ENCODE measurements at regions not wholly inside any gene's neighbourhood (a gene's known extent, or its start where the extent isn't known, plus 50 kb on each side); places are given as distances from the start of the nearest gene placed in this dataset.

GRCh38 chr4:108493596-108493931 is 126.8 kb upstream of the RPL34 start:
- no peak overlapping the region for H3K4me3 ChIP-seq
- TF ChIP-seq CTCF (IDR thresholded peaks at IDR 0.05; ENCODE audit: borderline replicate concordance) = no peak
- H3K27me3 ChIP-seq (ENCODE audit: low read depth) = no peaks in the 10 kb centered on the region
- DNase-seq = no peak
- H3K27ac ChIP-seq (replicated peaks) = no peak overlapping the region
- intact Hi-C loops (cut with micrococcal nuclease) = no loop called here
- no peaks in the 10 kb centered on the region for H3K36me3 ChIP-seq
- H3K9me3 ChIP-seq (replicated peaks) = peaks cover 57% of the 10 kb centered on the region
- H3K4me1 ChIP-seq = no peaks in the 10 kb centered on the region

DNA sequence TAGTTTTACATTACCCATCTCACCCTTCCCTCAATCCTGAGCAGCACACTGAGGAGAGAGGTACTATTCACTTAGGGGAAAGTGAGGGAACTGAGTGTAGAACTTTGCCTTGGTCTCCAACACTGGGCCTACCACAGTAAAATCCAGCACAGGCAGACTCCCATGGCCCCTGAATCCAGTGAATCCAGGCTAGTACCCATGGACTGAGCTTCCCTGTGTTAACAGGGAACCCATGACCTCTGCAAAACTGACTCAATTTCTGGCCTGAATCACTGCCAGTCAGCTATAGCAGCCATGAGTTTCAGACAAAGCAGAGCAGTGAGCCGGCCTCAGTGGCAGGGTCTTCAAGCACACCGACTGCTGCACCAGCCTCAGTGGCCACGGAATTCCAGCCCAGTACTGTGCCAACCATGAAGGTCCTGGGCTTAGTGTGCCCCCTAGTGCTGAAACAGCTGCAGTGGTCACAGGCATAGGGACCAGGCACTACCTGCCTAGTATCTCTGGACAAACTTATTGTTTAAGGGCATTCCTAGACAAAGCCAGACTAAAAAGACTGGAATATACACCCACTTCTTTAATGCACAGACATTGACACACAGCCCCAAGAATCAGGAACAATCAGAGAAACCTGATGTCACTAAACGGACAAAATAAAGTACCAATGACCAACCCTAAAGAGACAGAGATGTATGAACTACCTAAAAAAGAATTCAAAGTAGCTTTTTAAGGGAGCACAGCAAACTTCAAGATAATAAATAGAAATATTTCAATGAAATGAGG is 127.4 kb upstream of the RPL34 start:
- no peaks in the 10 kb centered on the region for H3K36me3 ChIP-seq
- DNase-seq = no peak
- H3K9me3 ChIP-seq (replicated peaks) = peaks cover 54% of the 10 kb centered on the region
- H3K4me1 ChIP-seq = no peaks in the 10 kb centered on the region
- H3K4me3 ChIP-seq = no peak overlapping the region
- no peaks in the 10 kb centered on the region for H3K27me3 ChIP-seq (ENCODE audit: low read depth)
- no peak overlapping the region for H3K27ac ChIP-seq (replicated peaks)
- intact Hi-C loops (cut with micrococcal nuclease) = no loop called here
- TF ChIP-seq CTCF (IDR thresholded peaks at IDR 0.05; ENCODE audit: borderline replicate concordance) = peak; percentile 9

GRCh38 chr4:108488865-108489264 is 131.5 kb upstream of the RPL34 start:
- Histone ChIP-seq H3K4me3 (no peak overlapping the region), H3K27me3 (ENCODE audit: low read depth) (no peaks in the 10 kb centered on the region), H3K27ac (replicated peaks) (no peak overlapping the region), H3K4me1 (no peaks in the 10 kb centered on the region), H3K36me3 (no peaks in the 10 kb centered on the region), H3K9me3 (replicated peaks) (peaks cover 21% of the 10 kb centered on the region)
- TF ChIP-seq CTCF (IDR thresholded peaks at IDR 0.05; ENCODE audit: borderline replicate concordance) = no peak
- intact Hi-C loops (cut with micrococcal nuclease) = no loop called here
- DNase-seq = no peak

GRCh38 chr4:108486046-108486445 is 134.3 kb upstream of the RPL34 start:
- H3K9me3 ChIP-seq (replicated peaks) = no peaks in the 10 kb centered on the region
- no peak overlapping the region for H3K27ac ChIP-seq (replicated peaks)
- no peaks in the 10 kb centered on the region for H3K27me3 ChIP-seq (ENCODE audit: low read depth)
- DNase-seq = no peak
- H3K4me3 ChIP-seq = no peak overlapping the region
- H3K4me1 ChIP-seq = no peaks in the 10 kb centered on the region
- no peaks in the 10 kb centered on the region for H3K36me3 ChIP-seq
- TF ChIP-seq CTCF (IDR thresholded peaks at IDR 0.05; ENCODE audit: borderline replicate concordance) = no peak
- intact Hi-C loops (cut with micrococcal nuclease) = no loop called here

DNA sequence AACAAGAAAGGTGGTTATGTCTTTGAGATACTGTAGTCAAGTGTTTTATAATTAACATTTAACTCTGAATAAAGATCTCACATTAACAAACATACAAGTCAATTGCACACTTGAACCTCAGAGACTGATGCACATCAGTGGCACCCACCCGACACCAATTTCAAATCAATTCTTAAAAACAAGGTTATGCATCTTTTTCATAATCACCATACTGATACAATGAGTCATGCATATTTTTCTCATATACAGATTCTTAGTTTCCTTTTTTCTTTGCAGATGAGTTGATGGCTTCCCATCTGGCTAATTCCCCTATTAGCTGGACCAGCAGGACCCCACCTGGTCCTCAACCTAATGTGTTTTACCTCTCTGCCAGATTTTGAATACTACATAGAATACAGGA is 136.2 kb upstream of the RPL34 start:
- no peaks in the 10 kb centered on the region for H3K27me3 ChIP-seq (ENCODE audit: low read depth)
- DNase-seq = no peak
- intact Hi-C loops (cut with micrococcal nuclease) = no loop called here

More for the DNA sequence above, 136.2 kb upstream of the RPL34 start:
- Histone ChIP-seq H3K4me1 (no peaks in the 10 kb centered on the region), H3K4me3 (no peak overlapping the region), H3K36me3 (no peaks in the 10 kb centered on the region), H3K27ac (replicated peaks) (no peak overlapping the region), H3K9me3 (replicated peaks) (no peaks in the 10 kb centered on the region)
- TF ChIP-seq CTCF (IDR thresholded peaks at IDR 0.05; ENCODE audit: borderline replicate concordance) = no peak

Data from left ventricle myocardium inferior (tissue), 1 donor.